GM12878 (cell line): ENCODE measurements at regions not wholly inside any gene's neighbourhood (a gene's known extent, or its start where the extent isn't known, plus 50 kb on each side); places are given as distances from the start of the nearest gene placed in this dataset.

Source experiments
- ATAC-seq: fragments of 200-7000 bp; cut with Tn5 transposase; 3 replicates; pipeline ENCODE4 v1.9.1; 2020; ENCODE audit warnings: mild to moderate bottlenecking, moderate library complexity
- BruUV-seq: library from RNA; stranded (reverse); fragments of 400-500 nt; replicated peaks from 2 replicates; lab custom pipeline; 2021; lab: Mats Ljungman, UMichigan
- CTCF ChIA-PET: fragments of 300-600 bp; sonication (Branson Sonifier 250); formaldehyde crosslinking; extraction: SDS; loops from one replicate; lab custom pipeline; 2021; ENCODE audit warnings: inconsistent platforms; lab: Yijun Ruan, JAX
- POLR2A ChIA-PET: fragments of 350-600 bp; formaldehyde crosslinking; extraction: SDS; loops from one replicate; lab custom pipeline; 2021; ENCODE audit warnings: inconsistent platforms; lab: Charles Lee
- RAD21 ChIA-PET: fragments of 300-600 bp; sonication (Branson Sonifier 250); formaldehyde crosslinking; loops from one replicate; lab custom pipeline; 2023; ENCODE audit warnings: antibody characterized with exemption; ENCODE audit not compliant: unreplicated experiment; lab: Charles Lee
- SMC1A ChIA-PET: fragments of 300-600 bp; sonication (Branson Sonifier 250); formaldehyde crosslinking; loops from one replicate; lab custom pipeline; 2023; ENCODE audit not compliant: unreplicated experiment, uncharacterized antibody; lab: Charles Lee
- DNase-seq: peaks from one replicate; pipeline ENCODE4 v3.0.0-alpha.2; 2011; ENCODE audit warnings: low read depth, low spot score
- FAIRE-seq: peaks from 3 replicates; lab custom pipeline; 2011; peaks lifted over from hg19 to GRCh38; lab: Jason Lieb, UNC
- H2AFZ ChIP-seq: 2 replicates; pipeline ENCODE4 v1.6.0; 2011; ENCODE audit warnings: low read depth, low read length, control low read depth; ENCODE audit not compliant: control insufficient read depth
- H3K27ac ChIP-seq: 2 replicates; pipeline ENCODE4 v1.5.1; 2011; ENCODE audit warnings: control low read depth; ENCODE audit not compliant: control insufficient read depth, insufficient read depth
- H3K27me3 ChIP-seq, 2 experiments: replicated peaks in 1 of 2; 2 replicates each; pipeline versions ENCODE4 v1.6.0 to v1.6.1; 2011; ENCODE audit warnings: low read length in 1 of 2; ENCODE audit not compliant: control insufficient read depth in 2 of 2, insufficient read depth in 2 of 2
- H3K36me3 ChIP-seq, 2 experiments: 2 replicates each; pipeline ENCODE4 v1.5.1; 2011; ENCODE audit warnings: low read length in 1 of 2; ENCODE audit not compliant: control insufficient read depth in 2 of 2, insufficient read depth in 2 of 2
- H3K4me1 ChIP-seq: 2 replicates; pipeline ENCODE4 v1.6.1; 2011; ENCODE audit warnings: mild to moderate bottlenecking, low read length, moderate library complexity, mixed read lengths; ENCODE audit not compliant: control insufficient read depth, insufficient read depth
- H3K4me2 ChIP-seq: 2 replicates; pipeline ENCODE4 v1.6.0; 2011; ENCODE audit warnings: control low read depth; ENCODE audit not compliant: control insufficient read depth, insufficient read depth
- H3K4me3 ChIP-seq: fragments of 200-600 bp; sonication (generic); 2 replicates; pipeline ENCODE4 v1.5.1; 2016
- H3K79me2 ChIP-seq: 2 replicates; pipeline ENCODE4 v1.6.0; 2011; ENCODE audit warnings: low read length; ENCODE audit not compliant: control insufficient read depth, insufficient read depth
- H3K9ac ChIP-seq: 2 replicates; pipeline ENCODE4 v1.8.0; 2011; ENCODE audit warnings: low read length, control low read depth, mixed read lengths; ENCODE audit not compliant: control insufficient read depth, insufficient read depth
- H3K9me3 ChIP-seq: replicated peaks from 3 replicates; pipeline ENCODE4 v1.5.1; 2011; ENCODE audit warnings: mild to moderate bottlenecking, low read length; ENCODE audit not compliant: control insufficient read depth, insufficient read depth
- H4K20me1 ChIP-seq: 2 replicates; pipeline ENCODE4 v1.6.0; 2011; ENCODE audit not compliant: control insufficient read depth, insufficient read depth
- CTCF ChIP-seq, 3 experiments: IDR thresholded peaks in 2 of 3; conservative IDR thresholded peaks in 1 of 3; 2 replicates each; pipeline ENCODE4 v1.5.1; 2011; ENCODE audit warnings: low read depth in 3 of 3, low read length in 3 of 3, mild to moderate bottlenecking in 3 of 3, control low read depth in 2 of 3, moderate library complexity in 2 of 3, inconsistent platforms in 1 of 3, mixed read lengths in 1 of 3; ENCODE audit not compliant: control insufficient read depth in 2 of 3, insufficient read depth in 1 of 3; ENCODE audit errors: extremely low read depth in 1 of 3
- EED ChIP-seq: sonication (generic); IDR thresholded peaks from 2 replicates; pipeline ENCODE4 v1.6.1; 2016; ENCODE audit warnings: antibody characterized with exemption, low read depth
- FOXK2 ChIP-seq: fragments of 450-650 bp; IDR thresholded peaks from 2 replicates; pipeline ENCODE4 v1.6.1; 2017; ENCODE audit warnings: mild to moderate bottlenecking, moderate library complexity
- JUNB ChIP-seq: IDR thresholded peaks from 2 replicates; pipeline ENCODE4 v1.6.1; 2016; ENCODE audit warnings: antibody characterized with exemption, mild to moderate bottlenecking
- LARP7 ChIP-seq: fragments of 450-650 bp; IDR thresholded peaks from 2 replicates; pipeline ENCODE4 v1.6.1; 2017; ENCODE audit warnings: mild to moderate bottlenecking
- MYB ChIP-seq: fragments of 150-350 bp; IDR thresholded peaks from 2 replicates; pipeline ENCODE4 v1.6.1; 2014; ENCODE audit warnings: mild to moderate bottlenecking, low read depth, low read length, borderline replicate concordance
- NR2C1 ChIP-seq: fragments of 450-650 bp; IDR thresholded peaks from 2 replicates; pipeline ENCODE4 v1.6.1; 2017; ENCODE audit warnings: antibody characterized with exemption, mild to moderate bottlenecking, moderate library complexity
- NR2C2 ChIP-seq: IDR thresholded peaks from 2 replicates; pipeline ENCODE4 v1.6.1; 2011; ENCODE audit warnings: borderline replicate concordance, low read depth; ENCODE audit not compliant: control insufficient read depth, insufficient read length
- NR2F1 ChIP-seq: fragments of 450-650 bp; conservative IDR thresholded peaks from 2 replicates; pipeline ENCODE4 v1.6.1; 2017; ENCODE audit warnings: mild to moderate bottlenecking
- PAX5 ChIP-seq: IDR thresholded peaks from 2 replicates; pipeline ENCODE4 v1.6.1; 2011; ENCODE audit warnings: low read depth, low read length, borderline replicate concordance
- POLR2AphosphoS2 ChIP-seq: IDR thresholded peaks from 2 replicates; pipeline ENCODE4 v1.6.1; 2011; ENCODE audit warnings: low read depth, mild to moderate bottlenecking, low read length, improper control_type of control experiment, moderate library complexity
- RAD51 ChIP-seq: fragments of 450-650 bp; IDR thresholded peaks from 2 replicates; pipeline ENCODE4 v1.6.1; 2016; ENCODE audit warnings: moderate library complexity, mild to moderate bottlenecking, inconsistent platforms
- RB1 ChIP-seq: fragments of 450-650 bp; formaldehyde crosslinking; IDR thresholded peaks from 2 replicates; pipeline ENCODE4 v1.6.1; 2017; ENCODE audit warnings: mild to moderate bottlenecking, borderline replicate concordance
- SUZ12 ChIP-seq: fragments of 200-600 bp; sonication (generic); IDR thresholded peaks from one replicate; pipeline ENCODE4 v1.6.1; 2018; ENCODE audit warnings: antibody characterized with exemption, mild to moderate bottlenecking; ENCODE audit not compliant: unreplicated experiment
- TAF1 ChIP-seq: IDR thresholded peaks from 2 replicates; pipeline ENCODE4 v1.6.1; 2011; ENCODE audit warnings: mild to moderate bottlenecking, low read depth, low read length, borderline replicate concordance
- WGBS: methylation state at CpG from one replicate; pipeline ENCODE4 v1.1.6; 2016; ENCODE audit warnings: low lambda C conversion rate; ENCODE audit not compliant: insufficient replicate concordance, insufficient coverage; ENCODE audit errors: missing lambda C conversion rate; 5-methylcytosine and 5-hydroxymethylcytosine counted together
- in situ Hi-C: fragments of 300-500 bp; cut with MboI; formaldehyde crosslinking; loops from 9 replicates; pipeline ENCODE4 v1.14.3; 2018; ENCODE audit warnings: mixed read lengths
- intact Hi-C: fragments of 100-400 bp; cut with micrococcal nuclease; formaldehyde crosslinking; loops from one replicate; pipeline ENCODE4 v1.14.2; 2022; ENCODE audit not compliant: unreplicated experiment
- TF ChIP-seq, protein P1 (sequence below): IDR thresholded peaks from 2 replicates; pipeline ENCODE4 v1.6.1; 2011; ENCODE audit warnings: mild to moderate bottlenecking, low read depth, low read length, moderate library complexity; ENCODE audit not compliant: insufficient replicate concordance
- TF ChIP-seq, protein P2 (sequence below): fragments of 450-650 bp; IDR thresholded peaks from 2 replicates; pipeline ENCODE4 v1.6.1; 2018; ENCODE audit warnings: mild to moderate bottlenecking, low read depth, moderate library complexity; ENCODE audit not compliant: partially characterized antibody

GRCh38 chr4:189592890-189593289, 347.8 kb upstream of the FRG1 start:
- H3K4me3 ChIP-seq, result no peak overlapping the region
- intact Hi-C loops, result no loop called here
- no TSS peak for BruUV-seq

More at GRCh38 chr4:189592890-189593289, 347.8 kb upstream of the FRG1 start:
- Histone ChIP-seq H3K36me3 (no peaks in the 10 kb centered on the region), H3K9ac (no peak overlapping the region), H3K27ac (no peak overlapping the region), H2AFZ (no peak overlapping the region), H3K4me1 (no peaks in the 10 kb centered on the region)
- ChIA-PET POLR2A (no interaction called here), RAD21 (no interaction called here)
- TF ChIP-seq MYB, result no peak
- no peak for TF ChIP-seq CTCF (IDR thresholded peaks at IDR 0.05 in 2 of 3, conservative IDR thresholded peaks at IDR 0.05 in 1 of 3; ENCODE audit: control insufficient read depth in 2 of 3, extremely low read depth in 1 of 3, insufficient read depth in 1 of 3, low read depth in 3 of 3, low read length in 3 of 3)
- TF ChIP-seq NR2F1, result no peak
- no peak for TF ChIP-seq POLR2AphosphoS2
- no peak for TF ChIP-seq LARP7
- no peak for TF ChIP-seq RAD51
- no peak for TF ChIP-seq PAX5
- no peak for TF ChIP-seq NR2C1
- no peak for TF ChIP-seq JUNB
- no peak for TF ChIP-seq EED
- TF ChIP-seq, protein P1, sequence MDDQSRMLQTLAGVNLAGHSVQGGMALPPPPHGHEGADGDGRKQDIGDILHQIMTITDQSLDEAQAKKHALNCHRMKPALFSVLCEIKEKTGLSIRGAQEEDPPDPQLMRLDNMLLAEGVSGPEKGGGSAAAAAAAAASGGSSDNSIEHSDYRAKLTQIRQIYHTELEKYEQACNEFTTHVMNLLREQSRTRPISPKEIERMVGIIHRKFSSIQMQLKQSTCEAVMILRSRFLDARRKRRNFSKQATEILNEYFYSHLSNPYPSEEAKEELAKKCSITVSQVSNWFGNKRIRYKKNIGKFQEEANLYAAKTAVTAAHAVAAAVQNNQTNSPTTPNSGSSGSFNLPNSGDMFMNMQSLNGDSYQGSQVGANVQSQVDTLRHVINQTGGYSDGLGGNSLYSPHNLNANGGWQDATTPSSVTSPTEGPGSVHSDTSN, result no peak
- TF ChIP-seq, protein P2, sequence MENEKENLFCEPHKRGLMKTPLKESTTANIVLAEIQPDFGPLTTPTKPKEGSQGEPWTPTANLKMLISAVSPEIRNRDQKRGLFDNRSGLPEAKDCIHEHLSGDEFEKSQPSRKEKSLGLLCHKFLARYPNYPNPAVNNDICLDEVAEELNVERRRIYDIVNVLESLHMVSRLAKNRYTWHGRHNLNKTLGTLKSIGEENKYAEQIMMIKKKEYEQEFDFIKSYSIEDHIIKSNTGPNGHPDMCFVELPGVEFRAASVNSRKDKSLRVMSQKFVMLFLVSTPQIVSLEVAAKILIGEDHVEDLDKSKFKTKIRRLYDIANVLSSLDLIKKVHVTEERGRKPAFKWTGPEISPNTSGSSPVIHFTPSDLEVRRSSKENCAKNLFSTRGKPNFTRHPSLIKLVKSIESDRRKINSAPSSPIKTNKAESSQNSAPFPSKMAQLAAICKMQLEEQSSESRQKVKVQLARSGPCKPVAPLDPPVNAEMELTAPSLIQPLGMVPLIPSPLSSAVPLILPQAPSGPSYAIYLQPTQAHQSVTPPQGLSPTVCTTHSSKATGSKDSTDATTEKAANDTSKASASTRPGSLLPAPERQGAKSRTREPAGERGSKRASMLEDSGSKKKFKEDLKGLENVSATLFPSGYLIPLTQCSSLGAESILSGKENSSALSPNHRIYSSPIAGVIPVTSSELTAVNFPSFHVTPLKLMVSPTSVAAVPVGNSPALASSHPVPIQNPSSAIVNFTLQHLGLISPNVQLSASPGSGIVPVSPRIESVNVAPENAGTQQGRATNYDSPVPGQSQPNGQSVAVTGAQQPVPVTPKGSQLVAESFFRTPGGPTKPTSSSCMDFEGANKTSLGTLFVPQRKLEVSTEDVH, result no peak
- no peak for TF ChIP-seq FOXK2
- no peak for TF ChIP-seq NR2C2
- no peak for TF ChIP-seq RB1
- TF ChIP-seq TAF1, result no peak
- no peak for TF ChIP-seq SUZ12
- TF ChIP-seq, all 136 proteins: peak for 0
- ChIA-PET SMC1A (no interaction called here), CTCF (no interaction called here)
- WGBS, result 29% methylated on average over 5 of the region's 5 CpGs
- FAIRE-seq, result no peak
- no peak for ATAC-seq
- no peaks in the 10 kb centered on the region for H4K20me1 ChIP-seq
- no peaks in the 10 kb centered on the region for H3K79me2 ChIP-seq
- in situ Hi-C loops, result no loop called here
- H3K9me3 ChIP-seq, result no peaks in the 10 kb centered on the region
- no peaks in the 10 kb centered on the region for H3K27me3 ChIP-seq
- no peak for DNase-seq
- H3K4me2 ChIP-seq, result no peak overlapping the region
